MM.1S (cell line): ENCODE measurements at regions not wholly inside any gene's neighbourhood (a gene's known extent, or its start where the extent isn't known, plus 50 kb on each side); places are given as distances from the start of the nearest gene placed in this dataset.

Source experiments
- CTCF ChIP-seq: fragments of 300-600 bp; sonication (generic); IDR thresholded peaks from 2 replicates; pipeline ENCODE4 v1.5.1; 2016; ENCODE audit warnings: antibody characterized with exemption, low read length, mixed read lengths
- EZH2 ChIP-seq: fragments of 300-600 bp; sonication (generic); optimal IDR thresholded peaks from 2 replicates; pipeline ENCODE3; 2017; ENCODE audit warnings: low read depth, mild to moderate bottlenecking, antibody characterized with exemption, low read length, mixed read lengths
- EZH2phosphoT487 ChIP-seq: fragments of 300-600 bp; sonication (generic); IDR thresholded peaks from 2 replicates; pipeline ENCODE4 v1.6.1; 2018; ENCODE audit warnings: antibody characterized with exemption, low read length

GRCh38 chr21:43298546-43299440, 128.1 kb downstream of the SIK1 start:
- TF ChIP-seq CTCF (no peak), EZH2 (no peak), EZH2phosphoT487 (no peak)
